ENCODE measurements at regions not wholly inside any gene's neighbourhood (a gene's known extent, or its start where the extent isn't known, plus 50 kb on each side); places are given as distances from the start of the nearest gene placed in this dataset.

DNA sequence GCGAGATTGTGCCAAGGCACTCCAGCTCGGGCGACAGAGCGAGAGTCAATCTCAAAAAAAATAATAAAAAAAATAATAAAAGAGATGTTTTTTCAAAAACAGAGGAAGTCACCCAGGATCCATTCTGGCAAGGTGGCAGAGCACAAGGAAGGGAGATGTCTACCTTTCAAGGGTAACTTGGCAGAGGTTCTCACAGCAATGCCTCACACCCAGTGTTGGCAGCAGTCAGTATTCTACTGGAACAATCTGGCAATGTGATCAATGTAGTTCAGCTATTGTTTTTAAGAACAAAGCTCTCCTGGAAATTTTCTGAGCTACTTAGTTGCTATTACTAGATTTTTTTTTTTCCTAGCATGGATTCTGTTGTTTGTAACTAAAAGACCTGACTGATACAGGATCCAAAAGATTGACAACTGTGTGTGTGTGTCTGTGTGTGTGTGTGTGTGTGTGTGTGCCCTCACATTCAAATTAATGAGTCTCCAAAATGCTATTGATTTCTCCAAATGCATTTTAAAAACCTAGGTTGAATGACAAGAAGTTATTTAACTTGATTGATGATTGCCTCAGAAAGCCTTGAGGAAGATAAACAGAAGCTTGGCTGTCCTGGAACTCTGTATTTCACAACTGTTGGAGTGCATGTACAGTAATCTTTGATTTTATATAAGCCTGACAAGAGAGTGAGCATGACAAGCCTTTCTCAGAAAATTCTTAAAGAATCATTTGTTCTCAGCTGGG is 114.1 kb upstream of the RREB1 start:
- no peak for DNase-seq
- TF ChIP-seq GATA1 (IDR thresholded peaks at IDR 0.05; ENCODE audit: low read depth, low read length): no peak

DNA sequence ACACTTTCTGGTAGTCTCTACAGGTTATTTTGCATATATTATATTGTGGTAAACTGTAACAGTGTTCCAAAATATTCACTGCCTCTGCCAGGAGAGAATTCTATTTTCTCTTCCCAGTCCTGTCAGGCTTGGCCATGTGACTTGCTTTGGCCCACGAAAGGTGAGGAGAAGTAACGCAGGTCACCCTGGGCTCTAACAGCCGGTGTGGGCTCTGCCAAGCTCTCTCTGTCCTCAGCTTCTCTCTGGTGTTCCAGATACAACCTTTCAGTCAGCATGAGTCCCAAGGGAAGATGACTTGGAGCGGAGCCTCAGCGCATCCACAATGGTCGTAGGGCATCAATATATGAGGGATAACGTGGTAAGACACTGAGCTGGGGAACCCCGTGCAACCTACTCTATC is 113.0 kb upstream of the RREB1 start:
- TF ChIP-seq POLR2A (IDR thresholded peaks at IDR 0.05; ENCODE audit: low read length) (no peak), GATA1 (IDR thresholded peaks at IDR 0.05; ENCODE audit: low read depth, low read length) (no peak)
- no peak for DNase-seq

DNA sequence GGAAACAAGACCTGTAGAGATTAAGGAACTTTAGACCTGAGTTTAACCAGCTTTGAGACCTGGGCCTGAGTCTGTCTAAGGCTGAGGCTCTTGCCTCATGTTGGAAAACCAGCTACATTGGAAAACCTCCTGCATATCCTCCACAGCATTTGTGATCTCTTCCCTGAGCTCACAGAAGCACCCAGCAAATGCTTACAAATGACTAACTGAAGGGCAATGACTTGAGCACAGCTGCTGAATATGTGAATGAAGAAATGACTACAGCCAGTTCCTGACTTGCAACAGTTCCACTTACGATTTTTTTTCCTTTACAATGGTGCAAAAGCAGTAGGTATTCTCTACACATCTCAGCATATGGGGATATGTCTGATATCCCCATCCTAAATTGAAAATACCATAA is 112.4 kb upstream of the RREB1 start:
- TF ChIP-seq GATA1 (IDR thresholded peaks at IDR 0.05; ENCODE audit: low read depth, low read length) (no peak), POLR2A (IDR thresholded peaks at IDR 0.05; ENCODE audit: low read length) (no peak)
- no peak for DNase-seq

DNA sequence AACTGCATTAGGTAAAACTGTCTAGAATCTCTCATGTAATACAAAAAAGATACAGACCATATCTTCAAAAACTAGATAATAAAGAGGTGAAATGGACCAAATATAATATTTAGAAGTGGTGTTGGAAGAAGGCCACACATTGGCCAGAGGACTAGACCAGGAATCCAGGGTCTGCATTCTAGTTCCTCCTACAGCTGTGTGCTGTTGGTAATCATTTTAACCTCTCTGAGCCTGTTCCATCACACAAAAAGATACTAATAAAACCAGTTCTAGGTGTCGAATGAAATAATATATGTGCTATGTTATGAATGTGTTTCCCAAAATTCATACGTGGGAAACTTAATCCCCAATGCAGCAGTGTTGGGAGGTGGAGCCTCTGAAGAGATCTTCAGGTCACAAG is 111.6 kb upstream of the RREB1 start:
- TF ChIP-seq GATA1 (IDR thresholded peaks at IDR 0.05; ENCODE audit: low read depth, low read length): no peak
- no peak for DNase-seq

DNA sequence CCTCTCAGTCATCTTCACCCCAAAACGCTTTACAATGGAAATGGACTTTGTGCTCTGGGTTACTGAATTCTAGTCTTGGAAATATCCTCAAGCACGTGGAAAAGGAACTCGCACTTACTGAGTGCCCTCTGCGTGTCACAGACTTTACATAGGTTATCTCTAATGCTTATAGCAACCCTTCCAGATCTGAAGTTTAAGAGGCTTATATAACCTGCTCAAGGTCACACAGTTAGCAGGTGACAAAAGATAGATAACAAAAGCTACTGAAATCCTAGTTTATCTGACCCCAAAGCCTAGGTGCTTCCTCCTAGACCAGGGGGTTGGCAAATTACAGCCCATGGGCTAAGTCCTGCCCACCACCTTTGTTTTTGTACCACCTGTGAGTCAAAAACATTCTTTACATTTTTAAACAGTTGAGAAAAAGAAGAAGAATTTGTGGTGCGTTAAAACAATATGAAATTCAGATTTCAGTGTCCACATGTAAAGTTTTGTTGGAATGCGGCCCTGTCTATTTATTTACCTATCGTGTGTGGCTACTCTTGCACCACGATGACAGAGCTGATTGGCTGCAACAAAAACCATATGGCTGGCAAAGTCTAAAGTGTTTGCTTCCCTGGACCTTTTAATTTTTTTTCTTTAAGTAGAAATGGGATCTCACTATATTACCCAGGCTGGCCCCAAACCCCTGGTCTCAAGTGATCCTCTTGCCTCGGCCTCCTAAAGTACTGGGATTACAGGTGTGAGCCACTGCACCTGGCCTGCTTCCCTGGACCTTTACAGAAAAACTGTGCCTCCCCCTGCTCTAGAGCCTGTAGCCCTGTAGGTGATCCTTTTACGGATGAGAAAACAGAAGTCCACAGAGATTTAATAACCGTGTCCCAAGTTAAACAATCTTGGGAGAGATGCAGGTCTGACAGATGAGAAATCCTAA is 110.2 kb upstream of the RREB1 start:
- DNase-seq: no peak
- TF ChIP-seq POLR2A (IDR thresholded peaks at IDR 0.05; ENCODE audit: low read length): no peak
- no peak for TF ChIP-seq GATA1 (IDR thresholded peaks at IDR 0.05; ENCODE audit: low read depth, low read length)

DNA sequence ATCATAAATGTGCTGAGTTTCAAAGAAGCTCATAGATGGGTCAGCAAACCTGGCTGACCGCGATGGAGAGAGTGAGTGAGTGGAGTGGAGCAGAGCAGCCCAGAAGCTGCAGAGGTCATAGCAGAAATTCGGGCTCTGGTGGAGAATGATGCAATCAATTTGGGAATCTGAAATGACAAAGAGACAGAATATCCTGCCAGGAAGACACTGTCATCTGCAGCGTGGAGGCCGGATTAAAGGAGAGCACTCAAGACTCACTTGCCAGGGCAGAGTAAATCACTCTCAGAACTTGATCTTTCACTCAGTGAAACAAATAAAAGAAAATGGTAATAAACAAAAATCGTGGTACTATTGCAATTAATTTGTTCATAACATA is 109.6 kb upstream of the RREB1 start:
- no peak for TF ChIP-seq GATA1 (IDR thresholded peaks at IDR 0.05; ENCODE audit: low read depth, low read length)
- TF ChIP-seq POLR2A (IDR thresholded peaks at IDR 0.05; ENCODE audit: low read length): no peak

DNA sequence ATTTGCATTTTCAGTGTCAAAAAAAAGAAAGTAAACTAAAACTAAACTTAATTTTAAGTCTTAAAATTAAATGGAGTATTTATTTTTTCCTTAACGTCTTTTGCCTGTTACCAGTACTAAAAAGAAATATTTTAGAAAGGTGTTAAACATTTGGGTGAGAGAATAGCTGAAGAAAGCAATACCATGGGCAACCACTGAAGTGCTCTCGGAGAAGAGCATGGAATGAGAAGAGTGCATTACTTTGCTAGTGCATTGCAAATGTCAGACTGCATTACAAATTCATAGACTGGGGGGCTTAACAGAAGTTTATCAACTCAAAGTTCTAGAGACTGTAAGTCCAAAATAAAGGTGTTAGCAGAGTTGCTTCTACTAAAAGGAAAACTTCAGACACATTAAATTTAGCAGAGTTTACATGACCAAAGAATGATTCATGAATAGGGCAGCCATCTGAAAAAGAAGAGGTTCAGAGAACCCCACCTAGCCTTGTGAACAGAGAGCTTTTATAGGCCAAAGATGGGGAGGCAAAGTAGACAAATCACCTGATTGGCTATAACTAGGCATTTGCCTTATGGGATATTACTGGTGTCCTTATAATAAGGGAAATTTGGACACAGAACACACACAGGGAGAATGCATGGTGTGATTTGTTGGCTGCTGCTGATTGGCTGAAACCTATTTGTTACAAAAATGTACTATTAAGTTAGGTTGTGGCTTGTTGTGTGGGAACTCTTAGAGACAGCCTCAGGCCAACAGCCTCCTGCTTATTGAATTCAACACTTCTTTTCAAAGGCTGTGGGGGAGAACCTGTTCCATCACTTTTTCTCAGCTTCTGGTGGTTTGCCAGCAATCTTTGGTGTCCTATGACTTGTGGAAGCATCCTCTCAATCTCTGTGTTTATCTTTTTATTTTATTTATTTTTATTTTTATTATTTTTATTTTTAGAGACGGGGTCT is 106.7 kb upstream of the RREB1 start:
- TF ChIP-seq GATA1 (IDR thresholded peaks at IDR 0.05; ENCODE audit: low read depth, low read length) (no peak), POLR2A (IDR thresholded peaks at IDR 0.05; ENCODE audit: low read length) (no peak)
- no peak for DNase-seq

More for the DNA sequence above, 109.6 kb upstream of the RREB1 start:
- no peak for DNase-seq

DNA sequence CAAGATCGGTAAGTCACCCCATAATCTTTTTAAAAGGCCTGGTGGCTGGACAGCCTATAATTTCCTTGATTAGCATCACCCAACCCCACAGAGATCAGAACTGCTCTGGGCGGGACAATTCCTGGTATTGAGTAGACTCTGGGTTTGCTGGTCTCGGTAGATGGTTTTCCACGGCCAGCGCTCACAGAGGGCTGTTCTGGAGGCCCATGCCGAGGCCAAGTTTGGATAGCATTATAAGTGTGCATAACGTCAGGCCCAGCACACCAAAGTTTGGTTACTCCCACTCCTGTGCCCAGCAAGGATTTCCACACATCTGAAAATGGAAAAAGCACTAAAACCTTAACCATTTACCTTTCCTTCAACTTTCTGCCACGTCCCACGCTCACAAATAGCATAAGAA is 104.7 kb upstream of the RREB1 start:
- TF ChIP-seq POLR2A (IDR thresholded peaks at IDR 0.05; ENCODE audit: low read length): no peak
- no peak for TF ChIP-seq GATA1 (IDR thresholded peaks at IDR 0.05; ENCODE audit: low read depth, low read length)
- no peak for DNase-seq

DNA sequence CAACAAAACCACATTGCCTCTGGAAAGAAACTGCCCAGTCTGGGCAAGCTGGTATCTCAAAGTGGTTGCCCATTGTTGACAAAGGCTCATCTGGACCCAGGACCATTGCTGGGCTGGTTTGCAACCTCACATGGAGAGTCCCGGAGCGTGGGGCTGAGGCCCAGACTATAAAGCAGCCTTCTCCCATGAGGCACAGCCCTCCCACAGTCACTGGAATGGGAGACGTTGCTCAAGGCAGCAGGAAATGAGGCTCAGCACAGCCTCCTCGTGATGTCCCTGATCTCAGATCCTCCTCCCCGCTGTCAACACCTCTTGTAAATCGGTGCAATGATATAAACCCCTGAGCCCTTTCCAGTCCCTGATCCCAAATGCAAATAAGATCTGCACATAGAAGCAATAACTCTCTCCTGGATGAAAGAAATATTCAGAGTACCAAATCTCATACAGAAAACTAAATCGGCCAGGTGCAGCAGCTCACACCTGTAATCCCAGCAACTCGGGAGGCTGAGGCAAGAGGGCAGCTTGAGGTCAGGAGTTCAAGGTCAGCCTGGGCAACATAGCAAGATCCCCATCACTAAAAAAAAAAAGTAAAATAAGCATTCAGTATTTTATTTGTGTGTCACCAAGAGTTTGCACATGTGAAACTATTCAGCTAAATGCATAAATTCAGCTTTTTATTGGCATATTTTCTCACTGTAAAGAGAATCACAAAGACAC is 103.0 kb upstream of the RREB1 start:
- TF ChIP-seq GATA1 (IDR thresholded peaks at IDR 0.05; ENCODE audit: low read depth, low read length) (no peak), POLR2A (IDR thresholded peaks at IDR 0.05; ENCODE audit: low read length) (no peak)
- DNase-seq: no peak

DNA sequence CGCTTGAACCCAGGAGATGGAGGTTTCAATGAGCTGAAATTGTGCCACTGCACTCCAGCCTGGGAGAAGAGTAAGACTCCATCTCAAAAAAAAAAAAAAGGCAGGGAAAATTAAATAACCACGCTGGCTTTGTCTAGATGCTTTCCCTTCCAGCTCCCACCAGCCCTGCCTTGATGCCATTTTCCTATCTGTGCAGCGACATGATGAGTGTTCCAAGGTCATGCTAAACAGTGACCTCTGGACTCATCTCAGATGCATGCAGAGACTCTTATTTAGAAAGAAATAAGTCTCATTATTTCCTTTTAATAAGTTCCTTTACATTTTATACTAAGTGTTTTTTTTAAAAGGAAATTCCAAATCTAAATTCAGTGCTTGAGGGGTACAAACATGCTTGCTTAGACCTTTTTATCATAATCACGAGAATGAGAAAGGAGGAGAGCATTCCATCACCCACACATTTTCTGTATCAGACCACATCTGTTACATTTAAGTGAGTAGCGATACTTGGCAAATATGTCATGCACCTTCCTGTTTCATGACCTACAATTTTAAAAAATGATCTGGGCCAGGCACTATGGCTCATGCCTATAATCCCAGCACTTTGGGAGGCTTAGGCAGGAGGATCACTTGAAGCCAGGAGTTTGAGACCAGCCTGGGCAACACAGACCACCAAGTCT is 101.1 kb upstream of the RREB1 start:
- no peak for DNase-seq

DNA sequence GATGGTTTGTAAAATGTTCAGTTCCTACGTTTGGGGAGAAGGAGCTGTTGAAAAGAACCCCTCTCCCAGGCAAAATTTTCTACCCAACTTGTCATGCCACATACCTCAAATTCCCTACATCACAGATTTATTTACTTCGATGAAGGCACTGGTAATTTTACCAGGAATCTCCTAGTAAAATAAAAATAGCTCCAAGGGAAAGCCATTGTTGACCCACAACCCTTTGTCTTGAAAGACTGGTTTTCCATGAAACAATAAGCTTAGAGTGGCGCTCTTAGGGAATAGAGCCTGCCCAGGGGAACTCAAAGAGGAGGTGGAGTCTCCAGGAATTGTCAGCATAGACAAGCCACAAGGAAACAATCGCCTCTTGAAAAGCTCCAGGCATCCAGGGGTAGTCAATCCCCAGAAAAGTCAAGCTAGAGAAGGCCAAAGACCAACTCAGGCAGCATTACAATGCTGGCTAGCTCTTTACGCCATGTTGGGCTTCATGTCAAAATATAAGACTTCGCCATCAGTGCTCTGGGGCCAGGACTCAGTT is 99.2 kb upstream of the RREB1 start:
- no peak for DNase-seq
- no peak for TF ChIP-seq GATA1 (IDR thresholded peaks at IDR 0.05; ENCODE audit: low read depth, low read length)

More for the DNA sequence above, 101.1 kb upstream of the RREB1 start:
- TF ChIP-seq POLR2A (IDR thresholded peaks at IDR 0.05; ENCODE audit: low read length) (no peak), GATA1 (IDR thresholded peaks at IDR 0.05; ENCODE audit: low read depth, low read length) (no peak)

DNA sequence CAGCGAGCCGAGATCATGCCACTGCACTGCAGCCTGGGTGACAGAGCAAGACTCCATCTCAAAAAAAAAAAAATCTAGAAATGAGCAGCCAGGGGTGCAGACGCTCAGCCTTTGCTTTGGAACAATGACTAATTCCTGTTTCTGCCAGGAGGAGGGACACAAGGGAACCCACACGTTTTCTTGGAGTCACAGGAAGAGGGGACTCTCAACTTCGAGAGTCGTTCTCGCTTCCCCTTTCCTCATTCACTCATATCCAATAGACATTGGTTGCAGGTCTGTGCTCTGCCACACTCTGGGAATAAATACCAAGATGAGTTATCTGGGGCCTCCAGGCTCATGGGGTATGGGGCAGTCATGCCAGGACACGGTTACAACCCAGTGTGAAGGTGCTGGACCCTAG is 91.5 kb upstream of the RREB1 start:
- no peak for DNase-seq
- no peak for TF ChIP-seq POLR2A (IDR thresholded peaks at IDR 0.05; ENCODE audit: low read length)
- TF ChIP-seq GATA1 (IDR thresholded peaks at IDR 0.05; ENCODE audit: low read depth, low read length): no peak

DNA sequence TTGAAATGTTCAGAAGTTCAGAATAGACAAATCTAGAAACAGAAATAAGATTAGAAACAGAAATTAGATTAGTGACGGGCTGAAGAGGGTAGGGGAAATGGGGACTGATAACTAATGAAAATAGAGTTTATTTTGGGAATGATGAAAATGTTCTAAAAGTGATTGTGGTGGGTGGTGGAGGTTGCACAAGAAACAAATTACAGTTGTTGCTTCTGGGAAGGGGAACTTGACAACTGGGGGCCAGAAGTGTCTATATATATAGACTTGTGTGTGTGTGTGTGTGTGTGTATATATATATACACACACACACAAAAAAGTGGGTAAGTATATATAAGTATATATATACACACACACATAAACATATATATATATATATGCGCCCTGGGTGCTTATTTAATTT is 86.5 kb upstream of the RREB1 start:
- TF ChIP-seq GATA1 (IDR thresholded peaks at IDR 0.05; ENCODE audit: low read depth, low read length) (no peak), POLR2A (IDR thresholded peaks at IDR 0.05; ENCODE audit: low read length) (no peak)
- no peak for DNase-seq
